ENCODE measurements at regions not wholly inside any gene's neighbourhood (a gene's known extent, or its start where the extent isn't known, plus 50 kb on each side); places are given as distances from the start of the nearest gene placed in this dataset.

DNA sequence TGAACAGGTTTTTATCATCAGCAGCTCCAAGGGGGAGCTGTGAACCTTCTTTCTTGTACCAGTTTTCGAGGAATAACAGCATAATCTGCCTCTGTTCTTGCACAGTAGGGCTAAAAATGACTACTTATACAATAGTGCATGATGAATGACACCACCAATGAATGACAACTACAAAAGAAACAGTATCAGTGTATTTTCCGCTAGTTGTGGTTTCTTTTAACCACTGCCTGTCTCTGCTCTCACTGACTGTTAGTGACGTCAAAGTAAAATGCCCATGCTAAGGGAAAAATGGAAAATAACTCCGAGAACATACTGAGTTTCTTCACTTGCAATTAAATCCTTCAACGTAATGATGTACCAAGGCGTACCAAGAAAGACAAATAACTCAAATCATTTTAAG lies 294.9 kb downstream of the MAP2K6 start:
- TF ChIP-seq, protein P1, sequence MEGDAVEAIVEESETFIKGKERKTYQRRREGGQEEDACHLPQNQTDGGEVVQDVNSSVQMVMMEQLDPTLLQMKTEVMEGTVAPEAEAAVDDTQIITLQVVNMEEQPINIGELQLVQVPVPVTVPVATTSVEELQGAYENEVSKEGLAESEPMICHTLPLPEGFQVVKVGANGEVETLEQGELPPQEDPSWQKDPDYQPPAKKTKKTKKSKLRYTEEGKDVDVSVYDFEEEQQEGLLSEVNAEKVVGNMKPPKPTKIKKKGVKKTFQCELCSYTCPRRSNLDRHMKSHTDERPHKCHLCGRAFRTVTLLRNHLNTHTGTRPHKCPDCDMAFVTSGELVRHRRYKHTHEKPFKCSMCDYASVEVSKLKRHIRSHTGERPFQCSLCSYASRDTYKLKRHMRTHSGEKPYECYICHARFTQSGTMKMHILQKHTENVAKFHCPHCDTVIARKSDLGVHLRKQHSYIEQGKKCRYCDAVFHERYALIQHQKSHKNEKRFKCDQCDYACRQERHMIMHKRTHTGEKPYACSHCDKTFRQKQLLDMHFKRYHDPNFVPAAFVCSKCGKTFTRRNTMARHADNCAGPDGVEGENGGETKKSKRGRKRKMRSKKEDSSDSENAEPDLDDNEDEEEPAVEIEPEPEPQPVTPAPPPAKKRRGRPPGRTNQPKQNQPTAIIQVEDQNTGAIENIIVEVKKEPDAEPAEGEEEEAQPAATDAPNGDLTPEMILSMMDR (IDR thresholded peaks at IDR 0.05 in 8 of 11, conservative IDR thresholded peaks at IDR 0.05 in 3 of 11): no peak
- TF ChIP-seq POLR2A (IDR thresholded peaks at IDR 0.05): no peak
